NB4 (cell line): ENCODE measurements at regions not wholly inside any gene's neighbourhood (a gene's known extent, or its start where the extent isn't known, plus 50 kb on each side); places are given as distances from the start of the nearest gene placed in this dataset.

Experiments
- CTCF ChIP-seq: IDR thresholded peaks from one replicate; pipeline ENCODE4 v1.5.1; 2012; ENCODE audit warnings: low read depth, low read length
- MAX ChIP-seq: IDR thresholded peaks from 2 replicates; pipeline ENCODE4 v1.6.1; 2011; ENCODE audit warnings: low read depth, low read length
- MYC ChIP-seq: IDR thresholded peaks from 2 replicates; pipeline ENCODE4 v1.6.1; 2011; ENCODE audit warnings: low read depth, low read length
- POLR2A ChIP-seq: IDR thresholded peaks from 2 replicates; pipeline ENCODE4 v1.6.1; 2011; ENCODE audit warnings: mild to moderate bottlenecking; ENCODE audit not compliant: insufficient read length; ENCODE audit errors: extremely low read depth

GRCh38 chr2:76572981-76573380 is 862.3 kb upstream of the GCFC2 start:
- TF ChIP-seq CTCF (no peak), POLR2A (no peak), MAX (no peak), MYC (no peak)
